Eye (tissue), 1 donor: ENCODE measurements at regions not wholly inside any gene's neighbourhood (a gene's known extent, or its start where the extent isn't known, plus 50 kb on each side); places are given as distances from the start of the nearest gene placed in this dataset.
"Not testable (repeated sequence)": the region's sequence is repeated elsewhere in the genome, so short reads cannot be mapped to it uniquely, and the experiment has no call there.

Source experiments
- DNase-seq: peaks from one replicate; pipeline ENCODE4 v3.0.0-alpha.2; 2015

DNA sequence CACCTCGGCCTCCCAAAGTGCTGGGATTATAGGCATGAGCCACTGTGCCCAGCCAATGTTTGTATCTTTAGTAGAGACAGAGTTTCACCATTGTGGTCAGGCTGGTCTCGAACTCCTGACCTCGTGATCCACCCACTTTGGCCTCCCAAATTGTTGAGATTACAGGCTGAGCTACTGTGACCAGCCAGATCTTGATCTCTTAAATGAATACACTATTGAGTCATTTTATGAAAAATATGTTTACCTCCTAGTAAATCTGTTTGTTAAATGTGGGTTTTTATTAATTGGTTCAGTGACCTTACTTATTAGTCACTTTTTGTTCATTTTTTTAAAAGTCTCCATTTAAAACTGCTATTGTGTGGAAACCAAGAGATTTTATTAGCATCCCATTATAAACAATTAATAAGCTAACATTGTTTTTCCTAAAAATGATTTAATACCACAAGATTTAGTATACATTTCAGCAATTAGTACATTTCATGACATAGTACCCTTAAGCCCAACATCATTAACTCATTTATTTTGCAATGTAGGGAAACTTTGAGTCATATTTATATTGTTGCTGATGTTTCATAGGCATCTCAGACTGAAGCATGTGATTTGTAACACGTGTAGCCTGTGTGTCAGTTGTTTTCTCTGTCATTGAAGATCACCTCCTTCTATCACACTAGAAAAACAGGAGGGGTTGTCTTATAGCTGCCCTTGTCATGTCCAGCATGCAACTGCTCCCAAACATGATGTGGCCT is 261.2 kb downstream of the TAF11L14 start:
- no peak for DNase-seq

DNA sequence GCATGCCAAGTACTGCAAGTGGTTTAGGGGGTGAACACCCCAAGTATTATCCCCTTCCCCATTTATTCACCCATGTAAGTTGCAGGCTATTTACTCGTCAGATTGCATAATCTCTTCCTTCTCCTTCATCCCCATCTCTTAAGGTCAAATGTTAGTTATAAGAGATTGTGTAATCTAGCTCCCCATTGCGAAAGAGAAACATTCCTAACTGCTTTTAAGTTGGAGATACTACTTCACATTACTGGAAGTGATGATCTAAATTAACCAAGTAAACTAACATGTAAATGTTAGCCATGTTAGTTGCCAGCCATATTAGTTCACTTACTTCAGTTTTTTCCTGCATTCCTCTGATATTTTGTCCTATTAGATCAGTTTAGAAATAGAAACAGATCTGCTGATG is 262.3 kb downstream of the TAF11L14 start:
- no peak for DNase-seq

DNA sequence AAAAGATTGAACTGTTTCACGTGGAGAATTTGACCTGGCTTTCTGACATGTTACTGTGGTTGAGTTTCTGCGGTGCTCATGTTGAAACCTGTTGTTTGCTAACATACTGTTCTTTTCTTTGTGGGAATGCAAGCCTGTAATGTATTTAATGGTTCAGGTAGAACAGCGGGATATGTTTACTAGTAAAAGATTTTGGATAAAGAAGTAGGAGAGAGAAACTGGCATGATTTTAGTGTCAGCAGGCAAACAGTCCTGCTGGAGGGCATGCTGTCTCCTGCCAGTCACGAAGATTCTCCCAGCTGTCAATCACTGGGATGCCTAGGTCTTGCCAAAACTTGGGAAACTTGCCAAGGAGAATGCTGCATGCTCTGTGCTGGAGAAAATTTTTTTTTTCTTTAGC is 263.5 kb downstream of the TAF11L14 start:
- peak; percentile 37 for DNase-seq

DNA sequence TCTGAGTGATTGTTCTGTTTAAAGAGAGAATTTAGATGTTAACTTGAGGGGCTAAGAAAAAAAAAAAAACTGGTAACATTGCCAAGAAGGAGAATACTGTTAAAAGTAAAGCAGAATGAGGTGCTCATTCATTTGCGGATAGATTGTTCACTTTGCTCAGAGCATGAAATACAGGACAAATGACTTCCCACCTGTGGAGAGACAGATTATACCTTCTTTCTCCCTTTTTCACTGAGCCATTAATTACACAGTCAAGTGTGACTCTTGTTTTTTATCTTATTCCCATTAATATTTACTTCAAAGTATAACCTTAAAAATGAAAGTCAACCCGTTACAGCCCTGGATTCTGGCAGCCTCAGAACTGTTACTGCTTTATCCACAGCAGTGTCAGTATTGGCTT is 264.5 kb downstream of the TAF11L14 start:
- no peak for DNase-seq

DNA sequence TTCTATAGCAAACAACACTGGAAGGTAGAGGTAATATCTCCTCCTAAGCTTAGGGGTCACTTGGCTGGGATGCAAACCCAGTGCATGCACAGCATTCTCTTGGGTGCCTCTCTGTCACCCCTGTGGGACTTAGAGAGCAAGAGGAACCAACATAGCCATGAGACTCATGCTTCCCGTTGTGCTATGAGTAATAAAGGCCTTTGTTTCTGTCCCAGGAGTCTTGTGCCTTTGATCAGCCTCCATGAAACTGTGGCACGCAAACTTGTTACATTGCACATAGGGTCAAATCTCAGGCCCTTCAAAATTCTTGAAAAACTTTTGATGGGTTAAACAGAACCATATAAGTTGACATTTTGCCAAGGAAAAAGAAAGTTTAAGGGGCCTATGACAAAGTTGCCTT is 272.8 kb downstream of the TAF11L14 start:
- no peak for DNase-seq

DNA sequence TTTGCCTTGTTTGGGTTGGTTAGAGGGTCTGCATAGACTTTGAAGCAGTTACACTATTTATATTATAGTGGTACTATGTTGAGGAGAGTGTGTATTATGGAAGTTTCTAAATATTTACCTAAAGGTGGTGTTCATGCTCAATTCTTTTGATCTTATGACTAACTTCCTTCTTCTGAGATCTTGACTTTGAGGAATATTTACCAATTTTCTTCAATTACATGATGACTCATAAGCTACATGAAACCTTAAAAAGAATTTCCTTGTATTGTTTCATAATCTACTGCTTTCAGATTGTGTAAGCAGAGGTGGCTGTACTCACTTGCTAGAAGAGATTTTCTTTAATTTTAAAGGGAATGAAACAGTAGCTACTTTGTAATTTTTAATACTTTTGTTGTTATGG is 276.1 kb downstream of the TAF11L14 start:
- no peak for DNase-seq

DNA sequence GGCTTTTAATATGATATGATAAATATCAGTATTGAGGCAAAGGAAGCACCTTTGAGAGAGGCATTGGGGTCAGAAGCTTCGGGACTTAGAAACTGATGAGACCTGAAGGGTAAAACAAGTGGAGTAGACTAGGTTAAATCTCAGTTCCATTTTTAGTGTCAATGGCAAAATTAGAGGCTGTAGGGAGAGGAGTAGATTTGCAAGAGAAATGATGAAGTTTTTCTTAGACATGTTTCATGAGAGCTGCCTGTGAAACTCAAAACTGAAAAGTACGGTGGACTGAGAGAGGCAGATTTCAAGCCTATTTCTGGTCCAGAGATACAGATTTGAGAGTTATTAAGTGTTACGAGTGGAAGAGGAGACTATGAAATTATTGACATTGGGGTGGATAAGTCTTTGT is 278.5 kb downstream of the TAF11L14 start:
- DNase-seq = no peak

DNA sequence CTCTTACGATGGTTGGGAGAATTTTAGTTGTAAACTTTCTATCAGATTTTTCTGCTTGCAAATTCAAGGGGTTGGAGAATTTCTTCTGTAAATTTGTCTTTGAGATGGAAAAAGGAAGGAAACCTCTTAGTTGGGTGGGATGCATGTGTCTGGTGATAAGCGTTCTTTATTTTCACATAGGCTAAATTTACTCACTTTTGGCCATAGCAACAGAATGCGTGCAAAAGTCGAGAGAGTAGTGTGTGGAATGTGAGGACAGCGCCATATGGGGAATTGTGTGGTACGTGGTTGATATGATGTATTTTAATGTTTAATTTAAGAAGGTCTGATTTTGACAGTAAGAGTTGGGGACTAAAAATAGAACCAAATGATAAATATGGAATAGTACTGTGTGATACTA is 282.2 kb downstream of the TAF11L14 start:
- DNase-seq = no peak

DNA sequence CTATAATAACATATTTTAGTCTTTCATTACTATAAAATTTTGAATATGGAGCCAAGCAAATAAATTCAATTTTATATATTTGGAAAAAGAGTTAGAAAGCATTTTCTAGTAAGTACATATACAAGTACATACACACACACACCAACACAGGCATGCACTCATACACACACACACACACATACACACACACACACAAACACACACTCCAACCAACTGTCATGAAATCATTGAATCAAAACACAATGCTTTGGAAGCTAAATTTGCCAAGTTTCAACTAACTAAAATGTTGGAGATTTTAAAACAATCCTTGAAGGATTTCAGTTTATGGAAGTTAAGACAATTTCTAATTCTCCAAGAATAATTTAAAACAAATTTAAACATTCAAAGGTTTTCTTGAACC is 283.2 kb downstream of the TAF11L14 start:
- no peak for DNase-seq

DNA sequence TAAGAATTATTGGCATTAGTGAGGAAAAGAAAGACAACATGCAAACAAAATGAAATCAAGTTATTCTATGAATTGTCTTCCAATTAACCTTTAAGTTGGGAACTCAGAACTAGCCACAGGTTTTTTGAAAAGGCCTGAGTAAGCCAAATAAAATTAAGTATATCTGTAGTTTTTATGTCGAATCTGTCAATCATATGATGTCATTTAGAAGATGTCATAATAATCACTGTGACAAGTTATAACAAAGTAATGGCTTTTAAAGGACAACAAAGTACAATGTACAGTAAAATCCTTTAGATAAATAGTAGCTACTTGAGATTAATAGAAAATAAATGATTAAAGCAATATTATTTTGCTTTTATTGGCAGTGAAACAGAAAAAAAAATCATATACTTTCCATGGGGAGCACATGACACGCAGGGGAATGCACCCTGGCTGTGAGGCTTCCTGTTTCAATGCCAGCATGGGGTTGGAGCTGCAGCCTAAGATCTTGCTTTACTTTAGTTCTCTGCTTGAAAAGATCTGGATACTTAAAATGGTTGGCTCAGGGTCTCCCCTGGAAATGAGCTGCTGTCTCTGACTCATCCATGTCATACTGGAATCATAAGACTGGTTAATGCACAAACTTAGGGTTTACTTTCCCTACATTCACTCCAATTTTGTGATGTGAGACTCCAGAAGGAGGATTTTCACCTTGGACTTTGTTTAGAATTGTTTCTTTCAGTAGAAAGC is 284.3 kb downstream of the TAF11L14 start:
- peak; percentile 10 for DNase-seq

DNA sequence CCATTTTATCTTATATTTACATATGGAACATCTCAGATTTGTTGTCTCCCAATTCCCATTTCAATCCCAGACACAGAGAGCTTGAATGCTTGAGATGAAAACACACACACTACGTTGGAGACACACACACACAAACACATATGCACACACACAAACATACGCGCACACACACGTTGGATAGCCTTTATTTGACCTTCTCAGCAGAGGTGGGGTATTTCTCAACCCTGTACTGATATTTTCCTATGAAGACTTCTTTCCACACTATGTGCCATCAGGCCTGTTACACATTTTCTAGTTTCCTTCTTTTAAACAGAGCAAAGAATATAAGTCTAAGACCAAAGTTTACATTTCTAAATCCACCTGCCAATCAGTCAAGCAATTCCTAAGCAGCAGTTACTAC is 291.0 kb downstream of the TAF11L14 start:
- DNase-seq = no peak

DNA sequence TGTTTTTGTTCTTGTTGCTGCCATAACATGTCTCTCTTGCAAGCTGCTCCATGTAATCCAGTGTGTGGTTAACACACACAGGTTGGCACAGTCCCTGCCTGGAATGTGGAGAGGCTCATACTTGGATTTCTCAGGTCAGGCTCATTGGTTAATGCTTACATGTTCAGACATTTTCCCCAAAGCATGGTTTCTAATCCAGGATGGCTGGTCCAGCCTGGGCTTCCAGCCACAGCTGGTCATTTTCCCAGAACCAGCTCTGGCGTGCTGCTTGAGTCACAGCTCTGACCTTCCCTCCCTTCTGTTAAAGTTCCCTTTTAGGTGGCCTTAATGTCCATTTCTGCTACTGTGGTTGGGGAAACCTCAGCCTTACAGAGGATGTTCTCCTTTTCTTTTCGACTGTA is 294.3 kb downstream of the TAF11L14 start:
- peak; percentile 28 for DNase-seq

DNA sequence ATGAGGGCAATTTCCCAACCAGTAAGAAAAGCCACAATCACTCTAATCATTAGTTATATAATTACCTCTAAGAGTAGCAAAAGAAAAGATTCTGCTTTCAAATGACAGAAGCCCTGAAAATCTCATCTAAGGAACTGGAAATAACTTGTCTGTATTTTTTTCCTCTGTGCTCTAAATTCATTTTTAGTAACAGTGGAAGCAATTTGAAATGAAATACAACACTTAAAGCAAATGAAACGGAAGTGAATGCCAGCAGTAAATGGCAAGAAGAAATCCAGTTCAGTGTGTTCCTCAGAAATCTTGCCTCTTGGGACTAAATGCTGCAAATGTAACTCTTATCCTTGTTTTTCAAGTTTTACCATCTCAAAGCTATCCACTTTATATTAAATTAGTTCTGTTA is 294.9 kb downstream of the TAF11L14 start:
- DNase-seq = no peak

DNA sequence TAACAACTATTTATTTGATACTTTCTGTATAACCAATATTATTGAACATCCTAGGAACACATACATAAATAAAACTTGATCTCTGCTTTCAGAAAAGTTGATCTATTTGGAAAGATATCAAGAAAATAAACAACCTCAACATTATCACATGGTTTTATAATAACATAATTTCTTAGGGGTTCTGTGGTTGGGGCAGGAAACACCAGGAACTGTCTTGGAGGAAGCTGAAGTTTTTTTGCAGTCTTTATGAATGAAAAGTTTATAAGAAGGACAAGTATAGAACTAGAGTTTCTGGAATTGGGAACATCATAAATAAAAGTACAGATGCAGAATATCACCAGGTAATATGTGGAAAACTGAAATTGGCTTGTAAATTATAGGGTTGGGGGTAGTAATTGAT is 296.1 kb downstream of the TAF11L14 start:
- no peak for DNase-seq

DNA sequence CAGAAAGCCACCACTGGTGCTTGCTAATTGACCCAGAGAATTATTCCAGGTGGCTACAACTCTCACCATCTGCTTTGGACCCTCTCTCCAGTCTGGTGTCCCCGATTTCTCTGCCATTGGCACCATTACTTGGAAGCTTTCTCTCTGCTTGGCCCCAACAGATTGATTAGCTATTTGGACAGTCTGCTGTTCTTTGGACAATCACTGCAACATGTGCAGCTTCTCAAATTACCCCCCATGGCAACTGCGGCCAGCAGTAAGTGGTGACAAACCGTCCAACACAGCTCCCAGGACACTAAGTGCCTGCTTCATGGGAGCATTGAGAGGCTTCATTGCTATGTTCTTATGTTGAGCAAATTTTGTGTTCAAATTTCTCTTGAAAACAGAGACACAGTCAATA is 309.8 kb downstream of the TAF11L14 start:
- no peak for DNase-seq

DNA sequence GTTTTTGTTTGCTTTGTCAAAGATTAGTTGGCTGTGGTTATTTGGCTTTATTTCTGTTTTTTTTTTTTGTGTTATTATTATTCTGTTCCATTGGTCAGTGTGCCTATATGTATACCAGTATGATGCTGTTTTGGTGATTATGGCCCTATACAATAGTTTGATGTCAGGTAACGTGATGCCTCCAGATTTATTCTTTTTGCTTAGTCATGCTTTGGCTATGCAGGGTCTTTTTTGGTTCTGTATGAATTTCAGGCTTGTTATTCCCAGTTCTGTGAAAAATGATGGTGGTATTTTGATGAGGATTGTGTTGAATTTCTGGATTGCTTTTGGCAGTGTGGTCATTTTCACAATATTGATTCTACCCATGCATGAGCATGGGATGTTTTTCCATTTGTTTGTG is 312.8 kb downstream of the TAF11L14 start:
- no peak for DNase-seq

DNA sequence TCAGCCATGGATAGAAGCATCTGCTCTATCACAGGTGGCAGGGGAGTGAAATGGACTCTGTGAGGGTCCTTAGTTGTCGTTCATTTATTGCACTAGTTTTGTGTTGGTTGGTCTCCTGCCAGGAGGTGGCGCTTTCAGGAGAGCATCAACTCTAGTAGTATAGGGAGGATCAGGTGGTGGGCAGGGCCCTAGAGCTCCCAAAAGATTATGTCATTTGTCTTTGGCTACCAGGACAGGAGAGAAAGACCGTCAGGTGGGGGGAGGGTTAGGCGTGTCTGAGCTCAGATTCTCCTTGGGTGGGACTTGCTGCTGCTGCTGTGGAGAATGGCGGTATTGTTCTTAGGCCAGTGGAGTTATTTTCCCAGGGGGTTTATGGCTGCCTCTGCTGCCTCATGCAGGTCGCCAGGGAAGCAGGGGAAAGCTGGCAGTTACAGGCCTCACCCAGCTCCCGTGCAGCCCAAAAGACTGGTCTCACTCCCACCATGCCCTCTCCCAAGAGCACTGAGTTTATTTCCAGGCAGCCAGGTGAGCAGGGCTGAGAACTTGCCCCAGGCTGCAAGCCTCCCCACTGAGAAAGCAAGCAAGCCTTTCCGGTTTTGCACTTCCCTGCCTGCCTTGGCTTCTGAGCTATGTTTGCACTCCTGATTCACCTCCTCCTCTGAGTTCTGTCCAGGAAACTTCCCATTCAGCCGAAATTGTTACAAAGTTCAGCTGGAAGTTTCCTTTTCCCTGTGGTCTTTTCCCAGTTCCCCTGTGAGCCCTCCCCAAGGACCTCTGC is 317.3 kb downstream of the TAF11L14 start:
- DNase-seq = no peak

DNA sequence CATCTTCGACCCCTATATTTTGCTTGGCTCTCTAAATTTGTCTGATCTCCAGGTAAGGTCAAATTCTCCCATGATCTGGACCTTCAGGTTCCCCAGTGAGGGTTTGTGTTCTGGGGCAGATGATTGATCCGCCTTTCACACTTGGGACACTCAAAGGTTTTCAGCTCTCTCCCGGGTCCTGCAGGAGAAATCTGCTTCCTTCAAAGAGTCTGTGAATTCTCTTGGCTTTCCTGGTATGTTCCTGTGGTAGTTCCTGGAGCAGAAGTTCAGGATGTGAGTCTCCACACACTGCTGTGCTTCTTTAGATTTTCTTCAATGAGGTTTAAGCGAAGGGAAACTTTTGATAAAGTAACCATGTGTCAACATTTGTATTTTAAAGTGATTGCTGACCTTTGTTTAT is 318.0 kb downstream of the TAF11L14 start:
- DNase-seq = no peak

DNA sequence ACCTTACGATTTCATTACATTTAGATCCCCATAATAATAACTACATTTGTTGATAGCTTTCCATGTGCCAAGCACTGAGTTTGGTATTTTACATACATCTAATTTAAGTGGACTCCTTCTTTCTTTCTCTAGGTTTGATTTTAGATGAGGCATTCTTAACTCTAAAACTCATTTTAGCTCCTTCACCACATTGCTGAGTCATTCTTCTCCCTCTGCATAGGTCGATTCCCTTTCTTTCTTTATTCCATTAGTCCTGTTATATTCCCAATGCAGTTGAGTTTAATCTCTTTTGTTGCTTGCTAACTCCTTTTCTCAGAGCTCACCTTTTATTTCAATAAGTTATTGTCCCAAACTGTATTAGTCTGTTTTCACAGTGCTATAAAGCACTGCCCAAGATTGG is 329.8 kb downstream of the TAF11L14 start:
- DNase-seq = no peak

DNA sequence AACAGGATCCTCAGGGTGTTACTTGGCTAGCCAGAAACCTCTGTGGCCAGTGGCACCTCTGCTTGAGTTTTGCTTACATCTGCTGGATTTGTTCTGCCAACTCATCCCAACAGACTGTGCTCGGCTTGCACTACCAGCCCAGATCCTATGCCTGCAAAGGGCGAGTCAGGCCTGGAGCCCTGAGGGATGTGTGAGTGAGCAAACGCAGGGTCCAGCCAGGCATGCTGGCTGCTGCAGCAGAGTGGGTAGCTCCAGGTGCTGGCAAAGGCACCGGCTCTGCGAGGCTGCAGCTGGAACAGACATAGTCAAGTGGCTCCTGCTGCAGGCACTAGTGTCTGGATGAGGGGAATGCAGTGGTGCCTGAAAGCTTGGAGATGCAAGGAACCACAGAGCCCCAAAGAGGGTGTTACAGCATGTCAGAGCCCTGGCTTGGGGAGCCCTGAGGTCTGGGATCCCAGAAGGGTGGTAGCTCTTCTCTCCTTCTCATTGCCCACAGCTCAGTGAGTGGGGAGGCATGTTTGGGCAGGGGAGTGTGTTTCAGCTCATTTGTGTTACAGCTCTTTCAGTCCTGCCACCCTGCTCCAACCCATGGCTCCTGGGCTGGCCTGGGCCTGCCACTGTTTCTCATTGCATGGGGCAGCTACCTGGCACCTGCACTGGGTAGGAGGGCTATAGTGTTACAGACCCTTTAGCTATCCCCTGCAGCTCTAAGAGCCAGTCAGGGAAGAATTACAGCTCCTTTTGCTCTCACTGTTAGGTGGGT is 332.6 kb downstream of the TAF11L14 start:
- DNase-seq = no peak

DNA sequence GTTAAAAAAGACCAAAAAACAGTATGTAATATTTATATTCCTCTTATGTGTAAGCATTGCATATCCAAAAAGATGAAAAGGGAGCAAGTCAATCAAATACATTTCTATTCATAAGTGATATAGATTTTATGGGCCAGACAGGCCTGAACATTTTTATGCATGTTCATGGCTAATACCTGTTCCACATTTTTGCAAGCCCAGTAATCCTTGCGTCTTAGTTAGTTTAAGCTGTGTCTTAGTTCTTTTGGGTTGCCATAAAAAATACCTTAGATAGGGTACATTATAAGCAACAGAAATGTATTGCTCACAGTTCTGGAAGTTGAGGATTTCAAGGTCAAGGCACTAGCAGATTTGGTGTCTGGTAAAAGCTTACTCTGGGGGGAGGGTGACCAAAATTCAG is 342.1 kb downstream of the TAF11L14 start:
- DNase-seq = no peak

DNA sequence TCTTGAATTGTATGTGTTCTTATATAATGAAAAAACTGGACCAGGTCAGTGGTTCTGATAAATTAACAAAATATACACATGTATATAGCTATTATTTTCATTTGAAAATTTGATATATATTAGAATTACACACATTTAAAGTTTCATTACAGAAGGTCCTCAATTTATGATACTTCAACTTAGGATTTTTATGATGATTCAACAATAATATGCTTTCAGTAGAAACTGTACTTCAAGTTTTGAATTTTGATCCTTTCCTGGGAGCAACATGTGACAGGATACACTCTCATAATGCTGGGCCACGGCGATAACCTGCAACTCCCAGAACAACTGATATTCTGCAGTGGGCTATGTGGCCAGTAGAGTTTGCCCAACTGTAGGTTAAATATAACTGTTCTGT is 344.7 kb downstream of the TAF11L14 start:
- no peak for DNase-seq

DNA sequence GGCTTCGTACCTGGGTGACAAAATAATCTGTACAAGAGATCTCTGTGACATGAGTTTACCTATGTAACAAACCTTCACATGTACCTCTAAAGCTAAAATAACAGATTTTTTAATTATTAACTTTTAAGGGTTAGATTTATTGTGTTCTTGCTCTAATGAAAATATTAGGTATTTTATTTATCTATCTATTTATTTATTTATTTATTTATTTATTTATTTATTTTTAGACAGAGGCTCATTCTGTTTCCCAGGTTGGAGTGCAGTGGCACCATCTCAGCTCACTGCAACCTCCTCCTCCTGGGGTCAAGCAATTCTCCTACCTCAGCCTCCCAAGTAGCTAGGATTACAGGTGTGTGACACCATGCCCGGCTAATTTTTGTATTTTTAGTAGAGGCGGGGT is 348.4 kb downstream of the TAF11L14 start:
- DNase-seq = not testable (repeated sequence)
